ENCODE measurements at regions not wholly inside any gene's neighbourhood (a gene's known extent, or its start where the extent isn't known, plus 50 kb on each side); places are given as distances from the start of the nearest gene placed in this dataset.

DNA sequence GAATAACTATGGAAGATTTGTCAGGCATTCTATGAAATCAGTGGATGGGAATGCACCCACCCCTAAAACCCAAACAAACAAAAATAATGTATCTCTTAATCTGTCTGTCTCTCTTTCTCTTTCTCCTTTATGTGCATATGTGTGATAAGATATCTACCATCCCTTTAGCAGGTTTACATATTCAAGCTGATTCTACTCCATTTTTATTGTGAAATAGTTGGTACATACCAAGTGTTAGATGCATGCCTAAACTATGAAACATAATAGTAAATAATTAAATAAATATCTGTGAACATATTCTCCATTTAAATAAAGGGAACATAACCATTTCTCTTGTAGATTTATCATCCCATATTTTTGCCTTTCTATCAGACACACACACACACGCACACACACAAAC, 121.8 kb upstream of the PCDH9 start:
- no peak overlapping the region for H3K27ac ChIP-seq (ENCODE audit: low read depth, low read length)
- H3K36me3 ChIP-seq (ENCODE audit: low read length) = no peaks in the 10 kb centered on the region
- H3K9me2 ChIP-seq (replicated peaks; ENCODE audit: insufficient read depth, low read length) = no peaks in the 10 kb centered on the region
- no peaks in the 10 kb centered on the region for H4K20me1 ChIP-seq (ENCODE audit: low read depth, low read length)
- H3F3A ChIP-seq (ENCODE audit: insufficient read depth) = no peaks in the 10 kb centered on the region
- no peaks in the 10 kb centered on the region for H3K79me2 ChIP-seq (ENCODE audit: insufficient read depth, low read length)
- TF ChIP-seq, protein P1, sequence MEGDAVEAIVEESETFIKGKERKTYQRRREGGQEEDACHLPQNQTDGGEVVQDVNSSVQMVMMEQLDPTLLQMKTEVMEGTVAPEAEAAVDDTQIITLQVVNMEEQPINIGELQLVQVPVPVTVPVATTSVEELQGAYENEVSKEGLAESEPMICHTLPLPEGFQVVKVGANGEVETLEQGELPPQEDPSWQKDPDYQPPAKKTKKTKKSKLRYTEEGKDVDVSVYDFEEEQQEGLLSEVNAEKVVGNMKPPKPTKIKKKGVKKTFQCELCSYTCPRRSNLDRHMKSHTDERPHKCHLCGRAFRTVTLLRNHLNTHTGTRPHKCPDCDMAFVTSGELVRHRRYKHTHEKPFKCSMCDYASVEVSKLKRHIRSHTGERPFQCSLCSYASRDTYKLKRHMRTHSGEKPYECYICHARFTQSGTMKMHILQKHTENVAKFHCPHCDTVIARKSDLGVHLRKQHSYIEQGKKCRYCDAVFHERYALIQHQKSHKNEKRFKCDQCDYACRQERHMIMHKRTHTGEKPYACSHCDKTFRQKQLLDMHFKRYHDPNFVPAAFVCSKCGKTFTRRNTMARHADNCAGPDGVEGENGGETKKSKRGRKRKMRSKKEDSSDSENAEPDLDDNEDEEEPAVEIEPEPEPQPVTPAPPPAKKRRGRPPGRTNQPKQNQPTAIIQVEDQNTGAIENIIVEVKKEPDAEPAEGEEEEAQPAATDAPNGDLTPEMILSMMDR (IDR thresholded peaks at IDR 0.05; ENCODE audit: insufficient read depth, low read length, poor library complexity, severe bottlenecking) = no peak
- no peak for TF ChIP-seq EZH2phosphoT487 (conservative IDR thresholded peaks at IDR 0.05; ENCODE audit: low read length)
- no peak overlapping the region for H2AFZ ChIP-seq (ENCODE audit: low read depth, low read length, severe bottlenecking)
- no peak overlapping the region for H3K9ac ChIP-seq (ENCODE audit: low read length)
- H3K4me3 ChIP-seq (ENCODE audit: insufficient read depth, low read length, poor library complexity, severe bottlenecking) = no peak overlapping the region
- no peaks in the 10 kb centered on the region for H3K9me3 ChIP-seq (ENCODE audit: insufficient read depth, low read length)
- no peak overlapping the region for H3K4me2 ChIP-seq (ENCODE audit: low read depth, low read length, poor library complexity, severe bottlenecking)
- H3K27me3 ChIP-seq (ENCODE audit: low read length) = no peaks in the 10 kb centered on the region

DNA sequence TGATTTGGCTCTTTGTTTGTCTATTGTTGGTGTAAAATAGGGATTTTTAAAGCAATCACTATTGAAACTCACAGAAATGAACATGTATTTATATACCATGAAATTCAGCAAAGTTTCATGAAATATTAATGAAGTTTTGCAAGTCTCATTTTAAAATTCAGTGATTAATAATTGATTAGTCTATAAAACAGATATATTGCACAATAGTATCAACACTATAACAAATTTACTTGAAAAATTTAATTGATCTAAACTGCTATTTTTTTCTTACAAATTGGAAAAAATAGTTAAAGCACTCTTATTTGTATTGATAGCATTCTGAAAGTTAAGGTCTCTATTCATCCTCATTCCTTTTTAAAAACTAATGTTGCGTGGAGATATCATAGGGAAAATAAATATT, 121.0 kb upstream of the PCDH9 start:
- Histone ChIP-seq H3K4me3 (ENCODE audit: insufficient read depth, low read length, poor library complexity, severe bottlenecking) (no peak overlapping the region), H3K79me2 (ENCODE audit: insufficient read depth, low read length) (no peaks in the 10 kb centered on the region), H3K27ac (ENCODE audit: low read depth, low read length) (no peak overlapping the region), H3K36me3 (ENCODE audit: low read length) (no peaks in the 10 kb centered on the region), H4K20me1 (ENCODE audit: low read depth, low read length) (no peaks in the 10 kb centered on the region), H3F3A (ENCODE audit: insufficient read depth) (no peaks in the 10 kb centered on the region), H3K4me2 (ENCODE audit: low read depth, low read length, poor library complexity, severe bottlenecking) (no peak overlapping the region), H3K27me3 (ENCODE audit: low read length) (no peaks in the 10 kb centered on the region), H3K9me2 (replicated peaks; ENCODE audit: insufficient read depth, low read length) (no peaks in the 10 kb centered on the region), H2AFZ (ENCODE audit: low read depth, low read length, severe bottlenecking) (no peak overlapping the region), H3K9ac (ENCODE audit: low read length) (no peak overlapping the region), H3K9me3 (ENCODE audit: insufficient read depth, low read length) (no peaks in the 10 kb centered on the region)
- TF ChIP-seq, protein P1 (IDR thresholded peaks at IDR 0.05; ENCODE audit: insufficient read depth, low read length, poor library complexity, severe bottlenecking) = no peak
- no peak for TF ChIP-seq EZH2phosphoT487 (conservative IDR thresholded peaks at IDR 0.05; ENCODE audit: low read length)

DNA sequence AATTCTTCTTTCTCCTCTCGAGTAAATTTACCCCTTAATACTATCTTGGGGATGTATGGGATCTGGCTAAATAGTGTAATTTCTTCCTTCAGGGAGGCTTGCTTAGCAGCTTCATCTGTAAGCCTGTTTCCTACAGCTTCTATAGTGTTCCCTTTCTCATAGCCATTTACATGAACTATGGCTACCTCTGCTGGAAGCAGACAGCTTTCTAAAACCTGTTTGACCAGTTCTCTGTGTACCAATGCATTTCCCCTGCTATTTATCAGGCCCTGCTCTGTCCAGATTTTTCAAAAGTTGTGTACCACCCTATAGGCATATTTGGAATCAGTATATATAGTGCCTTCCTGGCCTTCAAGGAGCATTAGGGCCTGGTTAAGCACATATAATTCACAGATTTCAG, 113.6 kb upstream of the PCDH9 start:
- H3K27me3 ChIP-seq (ENCODE audit: low read length) = no peaks in the 10 kb centered on the region
- H2AFZ ChIP-seq (ENCODE audit: low read depth, low read length, severe bottlenecking) = no peak overlapping the region
- H3F3A ChIP-seq (ENCODE audit: insufficient read depth) = no peaks in the 10 kb centered on the region

More for the DNA sequence above, 113.6 kb upstream of the PCDH9 start:
- Histone ChIP-seq H3K9ac (ENCODE audit: low read length) (no peak overlapping the region), H3K79me2 (ENCODE audit: insufficient read depth, low read length) (no peaks in the 10 kb centered on the region), H3K27ac (ENCODE audit: low read depth, low read length) (no peak overlapping the region), H3K36me3 (ENCODE audit: low read length) (no peaks in the 10 kb centered on the region), H3K4me2 (ENCODE audit: low read depth, low read length, poor library complexity, severe bottlenecking) (no peak overlapping the region), H3K9me3 (ENCODE audit: insufficient read depth, low read length) (no peaks in the 10 kb centered on the region), H3K9me2 (replicated peaks; ENCODE audit: insufficient read depth, low read length) (no peaks in the 10 kb centered on the region), H3K4me3 (ENCODE audit: insufficient read depth, low read length, poor library complexity, severe bottlenecking) (no peak overlapping the region), H4K20me1 (ENCODE audit: low read depth, low read length) (no peaks in the 10 kb centered on the region)
- TF ChIP-seq, protein P1 (IDR thresholded peaks at IDR 0.05; ENCODE audit: insufficient read depth, low read length, poor library complexity, severe bottlenecking) = no peak
- no peak for TF ChIP-seq EZH2phosphoT487 (conservative IDR thresholded peaks at IDR 0.05; ENCODE audit: low read length)
